COR-L47 (cell line): ENCODE measurements at regions not wholly inside any gene's neighbourhood (a gene's known extent, or its start where the extent isn't known, plus 50 kb on each side); places are given as distances from the start of the nearest gene placed in this dataset.

Experiments used
- DNase-seq: peaks from one replicate; lab custom pipeline; 2025; lab: John Stamatoyannopoulos, UW

- no peak for DNase-seq
Measured at GRCh38 chrX:42946544-42947194, 168.7 kb upstream of the PPP1R2C start.

GRCh38 chrX:42948723-42949657 is 171.0 kb upstream of the PPP1R2C start:
- no peak for DNase-seq

GRCh38 chrX:42951747-42952146 is 173.8 kb upstream of the PPP1R2C start:
- DNase-seq, result no peak

GRCh38 chrX:42952621-42953020 is 174.7 kb upstream of the PPP1R2C start:
- no peak for DNase-seq

- no peak for DNase-seq
Measured at GRCh38 chrX:42954880-42955279, 176.9 kb upstream of the PPP1R2C start.

GRCh38 chrX:42955349-42955748 is 177.4 kb upstream of the PPP1R2C start:
- no peak for DNase-seq

- no peak for DNase-seq
Measured at GRCh38 chrX:42967681-42968300, 189.8 kb upstream of the PPP1R2C start.

GRCh38 chrX:42973321-42973720 is 195.4 kb upstream of the PPP1R2C start:
- DNase-seq, result no peak

GRCh38 chrX:42975906-42976305 is 197.9 kb upstream of the PPP1R2C start:
- no peak for DNase-seq

GRCh38 chrX:42976746-42977366 is 198.9 kb upstream of the PPP1R2C start:
- no peak for DNase-seq

- no peak for DNase-seq
Measured at GRCh38 chrX:42978655-42979379, 200.9 kb upstream of the PPP1R2C start.

- DNase-seq, result no peak
Measured at GRCh38 chrX:42988700-42989099, 210.7 kb upstream of the PPP1R2C start.

GRCh38 chrX:42992199-42992943 is 214.4 kb upstream of the PPP1R2C start:
- DNase-seq, result no peak

- DNase-seq, result no peak
Measured at GRCh38 chrX:42996861-42997260, 218.9 kb upstream of the PPP1R2C start.

GRCh38 chrX:43000121-43000520 is 222.2 kb upstream of the PPP1R2C start:
- no peak for DNase-seq

GRCh38 chrX:43002526-43003203 is 224.7 kb upstream of the PPP1R2C start:
- no peak for DNase-seq

- DNase-seq, result no peak
Measured at GRCh38 chrX:43003204-43003565, 225.2 kb upstream of the PPP1R2C start.

- DNase-seq, result no peak
Measured at GRCh38 chrX:43003939-43004338, 226.0 kb upstream of the PPP1R2C start.

GRCh38 chrX:43005561-43005960 is 227.6 kb upstream of the PPP1R2C start:
- DNase-seq, result no peak

- DNase-seq, result no peak
Measured at GRCh38 chrX:43008356-43008755, 230.4 kb upstream of the PPP1R2C start.

GRCh38 chrX:43016021-43016420 is 238.1 kb upstream of the PPP1R2C start:
- no peak for DNase-seq
